ENCODE measurements at regions not wholly inside any gene's neighbourhood (a gene's known extent, or its start where the extent isn't known, plus 50 kb on each side); places are given as distances from the start of the nearest gene placed in this dataset.

DNA sequence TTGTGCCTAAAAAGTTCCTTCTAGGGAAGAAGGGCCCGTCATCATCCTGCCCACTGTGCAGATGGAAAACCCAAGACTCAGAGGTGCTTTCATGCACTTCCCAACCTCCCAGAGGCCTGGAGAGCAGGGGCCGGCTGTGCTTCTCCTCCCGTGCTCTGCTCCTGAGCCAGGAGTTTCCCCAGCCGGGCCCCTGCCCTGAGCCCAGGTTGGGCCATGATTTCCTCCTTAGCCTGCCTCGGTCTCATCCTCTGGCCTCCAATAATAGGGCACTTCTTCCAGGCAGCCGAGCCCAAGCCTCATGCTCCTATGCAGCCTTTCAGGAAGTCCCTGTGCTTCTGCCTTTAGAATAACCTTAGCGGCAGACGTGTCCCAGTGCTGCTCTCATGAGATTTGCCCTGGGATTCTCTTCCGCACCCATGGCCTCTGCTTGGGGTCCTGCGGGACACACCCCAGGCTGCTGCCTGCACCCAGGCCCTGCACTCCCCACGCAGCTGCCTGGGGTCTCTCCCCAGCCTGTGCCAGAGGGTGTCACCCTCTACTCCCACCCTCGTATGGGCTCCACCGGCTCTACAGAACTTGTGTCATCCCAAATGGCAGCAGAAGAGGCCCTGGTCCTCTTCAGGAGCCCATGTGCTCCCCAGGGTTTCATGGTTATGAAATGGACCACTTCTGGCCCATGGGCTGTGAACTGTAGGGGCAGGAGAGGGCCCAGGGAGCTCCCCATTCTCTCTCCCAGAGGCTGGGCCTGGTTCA is 359.3 kb downstream of the ADGRD1 start:
- no peak for DNase-seq
- H3K4me3 ChIP-seq, result no peak overlapping the region
- no peak for TF ChIP-seq POLR2A (IDR thresholded peaks at IDR 0.05)
- TF ChIP-seq CTCF (IDR thresholded peaks at IDR 0.05), result no peak
- no peaks in the 10 kb centered on the region for H3K9me3 ChIP-seq
- no peaks in the 10 kb centered on the region for H3K36me3 ChIP-seq
- H3K4me1 ChIP-seq, result no peaks in the 10 kb centered on the region
- H3K27me3 ChIP-seq, result no peaks in the 10 kb centered on the region
- no peak overlapping the region for H3K27ac ChIP-seq

DNA sequence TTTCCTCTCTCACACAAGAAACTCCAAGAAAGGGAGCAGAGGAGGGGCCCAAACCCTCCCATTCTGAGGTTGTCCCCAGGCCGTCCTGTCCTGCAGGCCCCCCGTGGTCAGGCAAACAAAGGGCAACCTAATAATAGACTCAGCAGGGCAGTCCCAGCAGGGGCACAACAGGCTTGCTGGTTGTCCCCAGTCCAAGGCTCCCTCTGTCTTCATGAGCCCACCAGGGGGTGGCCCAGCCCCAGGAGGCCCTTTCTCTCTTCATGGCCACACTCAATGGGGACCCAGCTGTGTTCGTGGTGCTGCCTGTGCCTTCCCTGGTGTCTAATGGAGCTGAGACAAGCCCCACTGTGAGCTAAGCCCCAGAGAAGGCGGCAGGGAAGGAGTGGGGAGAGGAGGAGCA is 359.9 kb downstream of the ADGRD1 start:
- no peak for DNase-seq
- no peaks in the 10 kb centered on the region for H3K27me3 ChIP-seq
- H3K9me3 ChIP-seq, result no peaks in the 10 kb centered on the region
- no peaks in the 10 kb centered on the region for H3K4me1 ChIP-seq
- no peaks in the 10 kb centered on the region for H3K36me3 ChIP-seq
- H3K27ac ChIP-seq, result no peak overlapping the region
- no peak overlapping the region for H3K4me3 ChIP-seq
- no peak for TF ChIP-seq CTCF (IDR thresholded peaks at IDR 0.05)
- TF ChIP-seq POLR2A (IDR thresholded peaks at IDR 0.05), result no peak

DNA sequence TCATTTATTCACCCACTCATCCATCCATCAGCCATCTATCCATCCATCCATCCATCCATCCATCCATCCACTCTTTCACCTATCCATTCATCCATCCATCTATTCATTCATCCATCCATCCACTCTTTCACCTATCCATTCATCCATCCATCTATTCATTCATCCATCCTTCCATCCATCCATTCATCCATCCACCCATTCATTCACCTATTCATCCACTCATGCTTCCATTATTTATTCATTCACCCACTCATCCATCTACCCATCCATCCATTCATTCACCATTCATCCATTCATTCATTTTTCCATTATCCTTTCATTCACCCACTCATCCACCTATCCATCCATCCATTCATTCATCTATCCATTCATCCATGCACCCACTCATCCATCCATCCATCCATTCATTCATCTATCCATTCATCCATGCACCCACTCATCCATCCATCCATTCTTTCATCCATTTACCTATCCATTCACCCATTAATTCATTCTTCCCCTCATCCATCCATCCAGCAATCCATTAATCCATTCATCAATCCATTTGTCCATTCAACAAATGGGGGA is 360.9 kb downstream of the ADGRD1 start:
- Histone ChIP-seq H3K4me3 (no peak overlapping the region), H3K4me1 (no peaks in the 10 kb centered on the region), H3K27ac (no peak overlapping the region), H3K27me3 (no peaks in the 10 kb centered on the region), H3K9me3 (no peaks in the 10 kb centered on the region), H3K36me3 (no peaks in the 10 kb centered on the region)
- no peak for TF ChIP-seq POLR2A (IDR thresholded peaks at IDR 0.05)
- no peak for TF ChIP-seq CTCF (IDR thresholded peaks at IDR 0.05)
- no peak for DNase-seq

DNA sequence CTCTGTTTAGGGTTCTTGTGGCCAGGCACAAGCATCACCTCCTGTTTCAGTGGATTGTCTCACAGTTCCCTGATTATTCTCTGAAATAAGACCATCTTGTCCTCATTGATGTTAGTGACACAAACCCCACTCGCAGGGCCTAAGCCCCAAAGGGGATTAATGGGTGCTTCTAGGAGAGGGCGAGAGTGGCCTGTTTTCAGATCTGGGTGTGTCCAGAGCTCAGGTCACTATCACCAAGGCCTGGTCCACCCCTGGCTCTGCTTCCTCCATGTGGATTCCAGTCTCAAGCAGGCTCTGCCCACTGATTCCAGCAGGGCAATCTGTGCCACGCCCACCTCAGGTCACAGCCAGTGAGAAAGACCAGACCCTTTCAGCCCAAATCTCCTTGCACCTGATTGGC is 361.9 kb downstream of the ADGRD1 start:
- no peak for DNase-seq
- H3K27ac ChIP-seq, result no peak overlapping the region
- no peaks in the 10 kb centered on the region for H3K27me3 ChIP-seq
- H3K4me1 ChIP-seq, result no peaks in the 10 kb centered on the region
- H3K36me3 ChIP-seq, result no peaks in the 10 kb centered on the region
- no peak overlapping the region for H3K4me3 ChIP-seq
- TF ChIP-seq POLR2A (IDR thresholded peaks at IDR 0.05), result no peak
- TF ChIP-seq CTCF (IDR thresholded peaks at IDR 0.05), result no peak
- H3K9me3 ChIP-seq, result no peaks in the 10 kb centered on the region

GRCh38 chr12:131316388-131316787 is 362.7 kb downstream of the ADGRD1 start:
- Histone ChIP-seq H3K27ac (no peak overlapping the region), H3K9me3 (no peaks in the 10 kb centered on the region), H3K4me1 (no peaks in the 10 kb centered on the region), H3K27me3 (no peaks in the 10 kb centered on the region), H3K36me3 (no peaks in the 10 kb centered on the region), H3K4me3 (no peak overlapping the region)
- no peak for TF ChIP-seq CTCF (IDR thresholded peaks at IDR 0.05)
- DNase-seq, result no peak
